ENCODE measurements at regions not wholly inside any gene's neighbourhood (a gene's known extent, or its start where the extent isn't known, plus 50 kb on each side); places are given as distances from the start of the nearest gene placed in this dataset.
"Not testable (repeated sequence)": the region's sequence is repeated elsewhere in the genome, so short reads cannot be mapped to it uniquely, and the experiment has no call there.

DNA sequence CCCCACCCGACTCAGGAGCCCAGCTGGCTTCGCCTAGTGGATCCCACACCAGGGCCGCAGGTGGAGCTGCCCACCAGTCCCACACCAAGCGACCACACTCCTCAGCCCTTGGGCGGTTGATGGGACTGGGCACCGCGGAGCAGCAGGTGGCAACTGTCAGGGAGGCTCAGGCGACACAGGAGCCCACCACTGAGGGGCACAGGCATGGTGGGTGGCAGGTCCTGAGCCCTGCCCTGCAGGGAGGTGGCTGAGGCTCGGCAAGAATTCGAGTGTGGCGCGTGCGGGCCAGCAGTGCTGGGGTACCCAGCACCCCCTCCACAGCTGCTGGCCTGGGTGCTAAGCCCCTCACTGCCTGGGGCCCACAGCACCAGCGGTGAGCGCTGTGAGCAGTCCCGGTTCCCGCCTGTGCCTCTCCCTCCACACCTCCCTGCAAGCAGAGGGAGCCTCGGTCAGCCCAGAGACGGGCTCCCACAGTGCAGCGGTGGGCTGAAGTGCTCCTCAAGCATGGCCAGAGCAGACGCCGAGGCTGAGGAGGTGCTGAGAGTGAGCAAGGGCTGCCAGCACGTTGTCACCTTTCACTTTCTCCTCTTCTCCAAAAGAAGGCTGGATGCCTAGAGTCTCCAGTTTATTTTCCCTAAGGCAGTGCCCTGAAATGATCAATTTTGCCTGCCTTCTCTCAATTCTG, 1440.7 kb upstream of the ZEB2 start:
- DNase-seq (ENCODE audit: low read depth, low spot score) = no peak

GRCh38 chr2:145958611-145959010, 1438.7 kb upstream of the ZEB2 start:
- DNase-seq (ENCODE audit: low read depth, low spot score) = peak; percentile 69

GRCh38 chr2:145957929-145958328, 1438.0 kb upstream of the ZEB2 start:
- DNase-seq (ENCODE audit: low read depth, low spot score) = peak; percentile 4

DNA sequence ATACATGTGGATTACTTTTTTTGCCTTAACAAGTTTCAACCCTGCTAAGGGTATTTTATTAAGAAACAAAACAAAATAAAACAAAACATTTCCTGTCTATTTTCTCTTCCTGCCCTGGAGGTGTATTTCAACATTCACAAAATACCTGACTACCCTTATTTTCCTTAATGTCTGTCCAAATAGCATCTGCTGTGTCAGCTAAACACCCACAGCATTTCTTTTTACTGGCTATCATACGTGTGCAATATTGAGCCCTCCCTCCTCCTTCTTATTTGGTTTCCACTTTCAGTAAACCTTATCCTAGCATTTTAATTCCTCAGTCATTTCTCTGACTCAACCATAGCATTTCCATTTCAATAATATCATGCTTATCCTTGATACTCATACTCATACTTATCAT, 1420.0 kb upstream of the ZEB2 start:
- no peak for DNase-seq (ENCODE audit: low read depth, low spot score)

DNA sequence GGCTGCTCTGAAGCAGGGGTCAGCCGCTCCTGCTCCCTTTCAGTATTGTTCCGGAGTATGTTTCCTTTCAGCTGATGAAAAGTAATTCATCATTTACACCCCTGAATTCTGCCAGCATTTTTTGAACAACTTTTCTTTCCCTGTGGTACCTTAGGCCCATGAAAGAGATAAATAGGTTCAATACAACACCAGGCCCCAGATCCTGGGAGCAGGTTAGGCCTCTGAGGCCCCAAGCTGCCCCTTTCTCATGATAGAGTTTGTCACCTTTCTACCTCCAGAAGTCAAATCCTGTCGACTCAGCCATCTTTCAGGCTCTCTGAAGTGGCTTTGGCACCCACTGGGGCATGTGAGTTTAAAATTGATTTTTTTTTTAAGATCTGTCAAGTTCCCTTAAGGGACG, 1415.1 kb upstream of the ZEB2 start:
- DNase-seq (ENCODE audit: low read depth, low spot score) = no peak

DNA sequence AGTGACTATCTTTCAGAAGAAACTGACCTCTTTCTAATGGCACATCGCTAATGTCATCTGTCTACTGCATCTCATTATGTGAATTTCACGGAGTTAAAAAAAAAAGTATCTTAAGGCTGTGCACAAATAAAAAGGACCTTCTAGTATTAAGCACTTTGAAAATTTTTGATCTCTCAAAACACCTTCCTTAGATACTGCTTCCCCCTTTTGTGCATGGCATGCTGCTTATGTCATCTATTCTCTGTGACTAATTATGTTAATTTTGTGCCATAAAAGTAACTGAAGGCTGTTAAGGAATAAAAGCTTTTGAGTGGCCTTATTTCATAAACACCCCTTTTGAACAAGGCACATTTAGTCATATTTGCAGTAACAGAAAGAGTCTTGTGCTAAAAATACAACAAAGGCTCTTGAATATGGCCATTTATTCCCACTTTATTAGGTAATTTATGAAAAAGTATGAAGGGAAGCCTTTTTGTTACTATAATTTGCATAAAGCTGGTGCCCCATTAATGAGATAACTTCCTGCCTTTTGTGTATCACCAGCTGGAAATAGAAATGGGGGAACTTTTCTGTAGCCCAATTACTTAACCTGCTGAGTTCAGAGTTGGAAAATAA, 1412.0 kb upstream of the ZEB2 start:
- DNase-seq (ENCODE audit: low read depth, low spot score) = peak; percentile 21

GRCh38 chr2:145930318-145930717, 1410.4 kb upstream of the ZEB2 start:
- DNase-seq (ENCODE audit: low read depth, low spot score) = no peak

DNA sequence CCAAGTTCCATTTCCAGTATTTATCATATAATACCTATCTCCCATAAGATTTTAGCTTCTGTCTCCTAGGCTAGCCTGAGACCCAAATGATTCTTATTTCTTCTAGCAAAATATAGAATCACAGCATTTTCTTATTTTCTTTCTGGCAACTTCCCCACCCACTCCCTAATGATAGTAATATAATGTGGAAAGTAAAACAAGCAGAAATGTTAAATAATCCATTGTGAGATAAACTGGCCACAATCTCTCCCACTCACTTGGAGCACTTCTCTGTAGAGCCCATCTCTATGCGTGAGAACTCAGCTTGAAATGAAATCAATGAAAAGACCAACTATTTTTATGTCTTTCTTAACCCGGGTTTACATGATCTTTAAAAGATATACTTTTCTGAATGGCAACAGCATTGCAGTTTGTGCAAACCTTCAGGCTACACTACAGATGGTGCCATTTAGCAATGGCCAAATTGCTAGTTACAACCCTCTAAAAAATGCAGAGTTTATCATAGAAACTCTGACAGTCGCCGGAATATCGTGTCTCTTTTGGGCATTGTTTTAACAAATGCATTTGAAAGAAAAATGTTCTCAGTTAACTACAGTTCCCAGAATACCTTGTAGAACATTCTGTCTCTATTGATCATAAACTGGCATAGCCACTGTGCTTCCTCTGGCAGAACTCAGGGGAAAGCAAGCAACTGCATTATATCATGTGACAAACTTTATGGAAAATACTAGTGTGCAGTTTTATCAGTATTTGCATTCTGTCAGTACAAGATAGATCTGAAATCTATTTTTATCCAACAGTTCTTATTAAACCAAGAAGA, 1407.4 kb upstream of the ZEB2 start:
- DNase-seq (ENCODE audit: low read depth, low spot score) = no peak

DNA sequence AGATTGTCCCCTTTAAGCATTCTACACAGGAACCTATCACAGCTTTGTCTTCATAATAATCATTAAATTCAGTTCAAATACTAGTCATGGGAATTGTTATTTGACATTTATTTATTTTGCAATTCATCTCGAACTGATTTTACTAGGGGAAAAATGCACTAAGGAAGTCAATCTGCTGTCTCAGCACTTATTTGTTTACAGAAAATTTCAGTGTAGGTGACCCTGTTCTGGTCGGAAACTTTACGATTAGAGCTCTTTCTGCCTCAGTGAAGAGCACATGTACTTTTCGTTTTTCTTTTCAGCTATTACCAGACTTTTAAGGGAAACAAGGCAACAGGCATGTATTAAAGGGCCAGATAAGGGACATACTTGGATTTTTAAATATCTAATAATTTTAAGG, 1405.7 kb upstream of the ZEB2 start:
- DNase-seq (ENCODE audit: low read depth, low spot score) = no peak

- no peak for DNase-seq (ENCODE audit: low read depth, low spot score)
These were observed 1399.6 kb upstream of the ZEB2 start for GRCh38 chr2:145919477-145919876.

DNA sequence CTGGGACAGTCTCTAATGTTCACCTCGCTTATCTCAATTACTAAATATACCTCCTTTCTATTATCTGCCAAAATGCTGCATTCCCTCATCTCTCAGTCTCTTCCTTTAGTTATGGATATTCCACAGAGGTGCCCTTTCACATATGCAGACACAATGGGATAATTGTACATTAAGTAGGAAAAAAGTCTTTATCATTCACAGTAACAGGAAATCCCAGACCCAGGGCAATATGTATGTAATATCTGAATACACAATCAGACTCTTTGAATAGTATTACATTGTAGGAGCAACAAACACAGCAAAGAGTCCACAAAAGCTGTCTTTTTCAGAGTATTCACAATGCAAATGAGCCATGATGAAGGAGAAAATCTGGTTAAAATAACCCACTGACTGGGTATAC, 1399.0 kb upstream of the ZEB2 start:
- DNase-seq (ENCODE audit: low read depth, low spot score) = no peak

DNA sequence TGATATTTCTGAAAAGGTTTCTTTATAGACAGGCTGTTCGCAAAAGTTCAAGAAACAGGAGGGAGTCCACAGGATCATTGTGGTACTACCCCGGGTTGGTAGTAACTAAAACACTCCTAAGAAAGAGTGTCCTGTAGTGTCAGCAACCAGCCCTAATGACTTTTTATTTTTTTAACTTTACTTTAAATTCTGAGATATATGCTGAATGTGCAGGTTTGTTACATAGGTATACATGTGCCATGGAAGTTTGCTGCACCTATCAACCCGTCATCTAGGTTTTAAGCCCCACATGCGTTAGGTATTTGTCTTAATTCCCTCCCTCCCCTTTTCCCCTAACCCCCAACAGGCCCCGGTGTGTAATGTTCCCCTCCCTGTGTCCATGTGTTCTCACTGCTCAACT, 1396.9 kb upstream of the ZEB2 start:
- no peak for DNase-seq (ENCODE audit: low read depth, low spot score)

- no peak for DNase-seq (ENCODE audit: low read depth, low spot score)
These were observed 1394.8 kb upstream of the ZEB2 start for GRCh38 chr2:145914716-145915115.

GRCh38 chr2:145910416-145910815, 1390.5 kb upstream of the ZEB2 start:
- no peak for DNase-seq (ENCODE audit: low read depth, low spot score)

DNA sequence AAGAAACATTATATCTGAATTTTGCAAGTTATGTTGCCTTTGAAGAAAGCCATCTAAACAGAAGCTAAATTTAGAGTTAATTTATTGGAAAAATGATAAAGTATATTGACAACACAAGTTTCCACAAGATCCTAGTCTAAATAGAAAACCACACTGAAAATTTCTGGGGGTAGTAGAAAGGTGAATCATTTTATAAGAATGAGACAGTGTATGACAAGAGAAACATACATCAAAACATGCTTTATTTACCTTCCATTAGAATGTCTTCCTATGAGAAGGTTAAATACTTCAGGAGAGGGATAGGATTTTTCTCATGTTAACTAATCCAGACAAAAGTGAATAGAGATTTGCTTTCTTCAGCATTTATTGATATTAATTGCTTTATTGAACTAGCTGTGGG, 1389.8 kb upstream of the ZEB2 start:
- no peak for DNase-seq (ENCODE audit: low read depth, low spot score)

DNA sequence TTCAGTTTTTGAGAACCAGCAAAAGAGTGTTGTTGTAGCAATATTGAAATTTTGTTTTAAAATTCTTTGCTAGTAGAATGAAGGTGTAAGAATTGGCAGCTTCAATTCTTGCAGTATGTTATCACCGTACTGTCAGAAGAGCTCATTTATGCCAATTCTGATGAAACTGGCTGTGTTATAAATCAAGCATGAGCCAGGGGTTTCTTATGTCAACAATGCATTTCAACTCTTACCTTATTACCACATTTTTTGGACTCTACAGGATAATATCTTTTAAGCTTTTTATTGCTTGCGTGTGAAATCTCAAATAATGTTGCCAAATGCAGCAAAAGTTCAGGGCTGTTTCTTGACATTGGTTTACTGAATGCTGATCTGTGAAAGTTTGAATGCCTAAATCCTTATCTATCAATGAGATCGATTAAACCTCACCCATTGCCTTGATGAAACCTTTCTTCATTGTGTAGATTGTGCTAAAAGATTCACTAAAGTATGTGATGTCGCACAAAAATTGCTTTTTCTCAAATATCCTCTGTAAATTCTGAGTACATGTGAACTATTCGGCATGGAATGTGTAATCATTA, 1389.3 kb upstream of the ZEB2 start:
- DNase-seq (ENCODE audit: low read depth, low spot score) = no peak

DNA sequence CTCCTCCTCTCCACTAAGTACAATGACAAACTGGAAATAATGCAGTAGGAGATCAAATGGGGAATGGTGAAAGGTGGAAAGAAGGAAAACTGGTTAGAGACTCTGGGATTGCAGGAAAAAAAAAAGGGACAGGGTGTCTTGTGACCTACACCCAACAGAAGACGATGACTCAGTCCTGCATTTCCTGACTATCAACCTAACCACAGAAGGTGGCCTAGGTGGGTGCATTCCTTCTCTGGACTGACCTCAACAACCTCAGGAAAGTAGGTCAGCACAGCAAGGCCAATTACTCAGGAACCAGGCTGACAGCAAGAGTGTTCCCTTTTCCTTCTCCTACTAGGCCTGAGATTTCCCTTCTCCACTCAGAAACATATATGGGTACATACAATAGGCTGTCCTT, 1386.4 kb upstream of the ZEB2 start:
- peak; percentile 27 for DNase-seq (ENCODE audit: low read depth, low spot score)

GRCh38 chr2:145905371-145905770, 1385.5 kb upstream of the ZEB2 start:
- DNase-seq (ENCODE audit: low read depth, low spot score) = no peak

DNA sequence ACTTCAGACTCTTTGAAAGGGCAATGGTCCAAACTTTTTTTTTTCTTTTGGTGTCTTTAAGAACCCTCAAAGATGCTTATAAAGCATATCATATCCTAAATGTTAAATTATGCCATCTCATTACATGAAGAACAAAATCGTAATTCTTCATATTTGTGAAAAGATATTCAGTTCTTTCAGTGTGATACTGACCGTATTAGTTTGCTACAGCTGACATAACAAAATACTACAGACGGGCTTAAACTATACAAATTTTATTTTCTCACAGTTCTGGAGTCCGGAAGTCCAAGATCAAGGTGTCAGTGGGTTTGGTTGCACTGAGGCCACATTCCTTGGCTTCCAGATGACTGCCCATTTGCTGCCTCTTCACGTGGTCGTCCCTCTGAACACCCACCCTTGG, 1377.2 kb upstream of the ZEB2 start:
- no peak for DNase-seq (ENCODE audit: low read depth, low spot score)

GRCh38 chr2:145887915-145888314, 1368.0 kb upstream of the ZEB2 start:
- DNase-seq (ENCODE audit: low read depth, low spot score) = no peak

DNA sequence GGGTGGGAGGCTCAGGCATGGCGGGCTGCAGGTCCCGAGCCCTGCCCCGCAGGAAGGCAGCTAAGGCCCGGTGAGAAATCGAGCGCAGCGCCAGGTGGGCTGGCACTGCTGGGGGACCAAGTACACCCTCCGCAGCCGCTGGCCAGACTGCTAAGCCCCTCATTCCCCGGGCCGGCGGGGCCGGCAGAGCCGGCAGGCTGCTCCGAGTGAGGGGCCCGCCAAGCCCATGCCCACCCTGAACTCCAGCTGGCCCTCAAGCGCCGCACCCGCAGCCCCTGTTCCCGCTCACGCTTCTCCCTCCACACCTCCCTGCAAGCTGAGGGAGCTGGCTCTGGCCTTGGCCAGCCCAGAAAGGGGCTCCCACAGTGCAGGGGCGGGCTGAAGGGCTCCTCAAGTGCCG, 1361.1 kb upstream of the ZEB2 start:
- not testable (repeated sequence) for DNase-seq (ENCODE audit: low read depth, low spot score)

- no peak for DNase-seq (ENCODE audit: low read depth, low spot score)
These were observed 1355.1 kb upstream of the ZEB2 start for GRCh38 chr2:145875016-145875415.

- DNase-seq (ENCODE audit: low read depth, low spot score) = peak; percentile 39
These were observed 1354.5 kb upstream of the ZEB2 start for GRCh38 chr2:145874466-145874865.

Measured in astrocyte of the hippocampus (primary cell).